Ascending aorta (tissue), 2 donors: ENCODE measurements at regions not wholly inside any gene's neighbourhood (a gene's known extent, or its start where the extent isn't known, plus 50 kb on each side); places are given as distances from the start of the nearest gene placed in this dataset.

Source experiments
- DNase-seq, 2 donors: peaks; one replicate each; pipeline ENCODE4 v3.0.0-alpha.2; 2019; ENCODE audit warnings: low spot score in 2 of 2
- H3K27ac ChIP-seq, 2 donors: fragments of 200-600 bp; sonication (generic); one replicate each; pipeline ENCODE4 v1.5.1; 2016 to 2017; ENCODE audit warnings: mild to moderate bottlenecking in 1 of 2
- H3K27me3 ChIP-seq: fragments of 200-600 bp; sonication (generic); one replicate; pipeline ENCODE4 v1.5.1; 2017
- H3K36me3 ChIP-seq, 2 donors: fragments of 200-600 bp; sonication (generic); one replicate each; pipeline ENCODE4 v1.5.1; 2016
- H3K4me1 ChIP-seq, 2 donors: fragments of 200-600 bp; sonication (generic); one replicate each; pipeline ENCODE4 v1.5.1; 2016 to 2017; ENCODE audit warnings: mild to moderate bottlenecking in 1 of 2
- H3K4me3 ChIP-seq, 2 donors: fragments of 200-600 bp; sonication (generic); one replicate each; pipeline ENCODE4 v1.5.1; 2016 to 2017; ENCODE audit warnings: mild to moderate bottlenecking in 1 of 2
- H3K9me3 ChIP-seq, 2 donors: fragments of 200-600 bp; sonication (generic); one replicate each; pipeline ENCODE4 v1.5.1; 2016
- CTCF ChIP-seq, 3 experiments: fragments of 200-600 bp in 2 of 3; fragments of 450-650 bp in 1 of 3; sonication (generic) in 2 of 3; IDR thresholded peaks; one replicate each; pipeline ENCODE4 v1.5.1; 2016 to 2019; ENCODE audit warnings: antibody characterized with exemption in 3 of 3, mild to moderate bottlenecking in 1 of 3, moderate library complexity in 1 of 3
- intact Hi-C: fragments of 100-400 bp; cut with DNase I; formaldehyde crosslinking; loops from one replicate; pipeline ENCODE4 v1.15.1; 2023

DNA sequence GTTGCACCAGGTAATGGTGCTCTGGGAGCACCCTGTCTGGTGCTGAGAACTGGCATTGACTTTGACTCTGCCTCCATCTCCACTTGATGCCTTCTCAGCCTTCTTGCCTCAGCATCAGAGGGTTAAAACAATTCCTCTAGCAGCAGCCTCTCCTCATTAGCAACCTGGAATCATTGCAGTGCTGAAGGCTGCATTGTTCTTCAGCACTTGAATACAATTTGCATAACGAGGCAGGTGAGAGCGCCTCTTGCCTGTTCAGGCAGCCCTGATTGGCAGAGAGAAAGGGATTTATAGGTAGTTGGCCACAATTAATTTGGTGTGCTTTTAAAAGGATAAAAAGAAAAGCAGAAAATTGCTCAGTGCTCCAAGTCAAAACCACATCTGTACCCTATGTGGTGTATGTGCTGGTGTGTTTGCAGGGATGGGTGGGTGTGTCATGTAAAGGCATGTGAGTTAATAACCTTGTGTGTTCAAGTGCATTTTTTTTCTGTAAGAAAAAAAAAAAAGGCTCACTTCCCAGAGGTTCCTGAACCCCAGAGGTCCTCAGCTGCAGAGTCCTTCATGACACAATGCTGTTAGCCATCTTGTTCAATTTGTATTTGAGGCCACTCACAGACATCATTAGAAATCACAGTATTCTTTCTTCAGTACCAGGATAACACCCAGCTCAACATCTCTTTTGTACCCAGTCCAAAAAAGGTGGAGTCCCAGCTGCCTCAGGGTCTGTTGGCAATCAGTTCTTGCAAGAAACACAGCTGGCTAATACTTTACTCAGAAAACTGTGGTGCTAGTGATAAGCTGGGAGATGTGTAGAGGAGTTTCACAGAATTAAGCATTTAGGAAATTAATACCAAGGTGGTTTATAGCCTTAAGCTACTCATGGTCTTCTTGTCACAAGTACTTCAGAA is 385.6 kb downstream of the GRIN2B start:
- Histone ChIP-seq H3K27ac (no peak overlapping the region), H3K4me1 (no peaks in the 10 kb centered on the region), H3K27me3 (no peaks in the 10 kb centered on the region), H3K9me3 (no peaks in the 10 kb centered on the region), H3K36me3 (no peaks in the 10 kb centered on the region), H3K4me3 (no peak overlapping the region)
- intact Hi-C loops, result no loop called here
- no peak for DNase-seq
- TF ChIP-seq CTCF (IDR thresholded peaks at IDR 0.05), result no peak

GRCh38 chr12:13594731-13595514 is 386.5 kb downstream of the GRIN2B start:
- Histone ChIP-seq H3K4me3 (no peak overlapping the region), H3K36me3 (no peaks in the 10 kb centered on the region), H3K4me1 (no peaks in the 10 kb centered on the region), H3K27ac (no peak overlapping the region), H3K27me3 (no peaks in the 10 kb centered on the region), H3K9me3 (no peaks in the 10 kb centered on the region)
- intact Hi-C loops, result no loop called here
- no peak for TF ChIP-seq CTCF (IDR thresholded peaks at IDR 0.05)
- DNase-seq, result no peak

- Histone ChIP-seq H3K36me3 (no peaks in the 10 kb centered on the region), H3K4me3 (no peak overlapping the region), H3K9me3 (no peaks in the 10 kb centered on the region), H3K27me3 (no peaks in the 10 kb centered on the region), H3K27ac (no peak overlapping the region), H3K4me1 (no peaks in the 10 kb centered on the region)
- intact Hi-C loops, result no loop called here
- no peak for DNase-seq
- no peak for TF ChIP-seq CTCF (IDR thresholded peaks at IDR 0.05)
Measured at GRCh38 chr12:13592063-13592942, 389.1 kb downstream of the GRIN2B start.

DNA sequence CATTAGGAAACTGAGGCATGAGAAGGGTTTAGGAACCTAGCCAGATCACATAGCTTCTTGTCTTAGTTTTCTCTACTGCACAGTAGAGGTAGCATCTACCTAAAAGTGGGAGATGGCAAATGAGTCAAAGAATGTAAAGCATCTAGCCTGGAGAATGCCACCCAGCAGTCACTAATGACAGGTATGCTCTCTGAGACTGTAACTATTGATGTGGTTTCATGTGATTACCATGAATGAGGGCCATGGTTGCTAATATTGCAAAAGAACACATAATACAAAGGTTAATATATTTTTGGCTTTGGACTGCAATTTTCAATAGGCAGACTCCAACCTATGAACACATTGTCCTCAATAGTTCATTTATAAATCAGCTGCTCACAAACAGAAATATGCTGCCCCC is 389.9 kb downstream of the GRIN2B start:
- no peaks in the 10 kb centered on the region for H3K4me1 ChIP-seq
- no peak for DNase-seq
- H3K9me3 ChIP-seq, result no peaks in the 10 kb centered on the region
- intact Hi-C loops, result no loop called here
- H3K4me3 ChIP-seq, result no peak overlapping the region
- H3K36me3 ChIP-seq, result no peaks in the 10 kb centered on the region
- H3K27me3 ChIP-seq, result no peaks in the 10 kb centered on the region
- no peak overlapping the region for H3K27ac ChIP-seq
- no peak for TF ChIP-seq CTCF (IDR thresholded peaks at IDR 0.05)

DNA sequence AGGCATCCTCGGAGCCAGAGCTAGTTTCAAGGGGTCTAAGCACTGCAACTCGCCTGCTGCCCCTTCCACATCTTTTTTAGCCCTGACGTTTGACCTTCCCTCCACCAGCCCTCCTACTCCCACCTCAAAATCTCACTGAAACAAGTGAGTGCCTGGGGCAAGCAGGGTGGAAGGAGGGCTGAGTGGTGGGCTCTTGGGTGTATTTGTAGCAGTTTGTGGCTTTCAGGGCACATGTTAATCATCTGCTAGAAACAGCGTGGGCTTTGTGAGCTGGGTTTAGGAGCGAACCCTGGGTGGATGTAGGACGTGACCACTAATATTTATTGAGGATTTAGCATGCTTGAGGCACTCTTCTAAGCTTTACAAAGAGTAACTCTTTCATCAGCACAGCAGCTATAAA is 390.3 kb downstream of the GRIN2B start:
- intact Hi-C loops, result no loop called here
- no peak overlapping the region for H3K27ac ChIP-seq
- DNase-seq, result no peak
- no peaks in the 10 kb centered on the region for H3K36me3 ChIP-seq
- no peaks in the 10 kb centered on the region for H3K4me1 ChIP-seq
- no peak overlapping the region for H3K4me3 ChIP-seq
- H3K27me3 ChIP-seq, result no peaks in the 10 kb centered on the region
- TF ChIP-seq CTCF (IDR thresholded peaks at IDR 0.05), result no peak
- H3K9me3 ChIP-seq, result no peaks in the 10 kb centered on the region
